Vagina (tissue), 2 donors: ENCODE measurements at regions not wholly inside any gene's neighbourhood (a gene's known extent, or its start where the extent isn't known, plus 50 kb on each side); places are given as distances from the start of the nearest gene placed in this dataset.

Experiments used
- POLR2A ChIP-seq, 2 donors: fragments of 450-650 bp; IDR thresholded peaks; one replicate each; pipeline ENCODE4 v1.6.1; 2017; ENCODE audit warnings: antibody characterized with exemption in 2 of 2, mild to moderate bottlenecking in 2 of 2, moderate library complexity in 2 of 2
- POLR2AphosphoS5 ChIP-seq, 2 donors: sonication (generic); formaldehyde crosslinking; IDR thresholded peaks; one replicate each; pipeline ENCODE4 v1.9.0; 2017; ENCODE audit warnings: antibody characterized with exemption in 2 of 2, mild to moderate bottlenecking in 2 of 2, low read depth in 1 of 2; ENCODE audit not compliant: insufficient read depth in 1 of 2
- TF ChIP-seq, protein P1 (sequence below), 3 experiments: fragments of 450-650 bp in 2 of 3; fragments of 200-600 bp in 1 of 3; sonication (generic) in 1 of 3; IDR thresholded peaks; one replicate each; pipeline ENCODE4 v1.5.1; 2017 to 2019; ENCODE audit warnings: antibody characterized with exemption in 3 of 3, mild to moderate bottlenecking in 2 of 3, moderate library complexity in 2 of 3

DNA sequence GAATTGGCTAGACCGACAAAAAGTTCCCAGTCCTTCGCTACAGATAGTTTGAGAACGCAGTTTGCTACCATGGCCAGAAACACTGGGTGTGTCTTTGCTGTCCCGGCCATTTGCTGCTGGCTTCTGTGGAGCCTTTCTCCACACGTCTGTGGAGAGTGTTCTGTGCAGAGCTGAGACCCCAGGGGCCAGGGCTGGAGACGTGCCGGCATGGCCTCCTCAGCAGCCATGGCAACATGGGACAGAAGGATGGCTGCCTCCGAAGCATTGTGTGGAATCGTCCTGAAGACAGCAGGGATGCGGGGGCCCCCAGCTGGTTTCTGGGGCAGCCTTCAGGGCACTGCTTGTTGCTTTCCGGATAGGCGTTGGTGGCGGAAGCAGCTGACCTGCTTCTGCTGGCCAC lies 142.8 kb downstream of the GADD45G start:
- TF ChIP-seq, protein P1, sequence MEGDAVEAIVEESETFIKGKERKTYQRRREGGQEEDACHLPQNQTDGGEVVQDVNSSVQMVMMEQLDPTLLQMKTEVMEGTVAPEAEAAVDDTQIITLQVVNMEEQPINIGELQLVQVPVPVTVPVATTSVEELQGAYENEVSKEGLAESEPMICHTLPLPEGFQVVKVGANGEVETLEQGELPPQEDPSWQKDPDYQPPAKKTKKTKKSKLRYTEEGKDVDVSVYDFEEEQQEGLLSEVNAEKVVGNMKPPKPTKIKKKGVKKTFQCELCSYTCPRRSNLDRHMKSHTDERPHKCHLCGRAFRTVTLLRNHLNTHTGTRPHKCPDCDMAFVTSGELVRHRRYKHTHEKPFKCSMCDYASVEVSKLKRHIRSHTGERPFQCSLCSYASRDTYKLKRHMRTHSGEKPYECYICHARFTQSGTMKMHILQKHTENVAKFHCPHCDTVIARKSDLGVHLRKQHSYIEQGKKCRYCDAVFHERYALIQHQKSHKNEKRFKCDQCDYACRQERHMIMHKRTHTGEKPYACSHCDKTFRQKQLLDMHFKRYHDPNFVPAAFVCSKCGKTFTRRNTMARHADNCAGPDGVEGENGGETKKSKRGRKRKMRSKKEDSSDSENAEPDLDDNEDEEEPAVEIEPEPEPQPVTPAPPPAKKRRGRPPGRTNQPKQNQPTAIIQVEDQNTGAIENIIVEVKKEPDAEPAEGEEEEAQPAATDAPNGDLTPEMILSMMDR (IDR thresholded peaks at IDR 0.05) = no peak
- TF ChIP-seq POLR2A (IDR thresholded peaks at IDR 0.05) (no peak), POLR2AphosphoS5 (IDR thresholded peaks at IDR 0.05; ENCODE audit: insufficient read depth in 1 of 2, low read depth in 1 of 2) (no peak)
